ENCODE measurements at regions not wholly inside any gene's neighbourhood (a gene's known extent, or its start where the extent isn't known, plus 50 kb on each side); places are given as distances from the start of the nearest gene placed in this dataset.

GRCh38 chr16:35724551-35724950 is 2265.1 kb downstream of the TP53TG3F start:
- DNase-seq (ENCODE audit: low read depth in 4 of 4, low spot score in 1 of 4): no peak

GRCh38 chr16:35725949-35726348 is 2266.5 kb downstream of the TP53TG3F start:
- no peak for DNase-seq (ENCODE audit: low read depth in 4 of 4, low spot score in 1 of 4)

- DNase-seq (ENCODE audit: low read depth in 4 of 4, low spot score in 1 of 4): no peak
Measured at GRCh38 chr16:35730251-35730650, 2270.8 kb downstream of the TP53TG3F start.

- no peak for DNase-seq (ENCODE audit: low read depth in 4 of 4, low spot score in 1 of 4)
Measured at GRCh38 chr16:35731341-35732040, 2272.1 kb downstream of the TP53TG3F start.

- DNase-seq (ENCODE audit: low read depth in 4 of 4, low spot score in 1 of 4): no peak
Measured at GRCh38 chr16:35732046-35732810, 2272.8 kb downstream of the TP53TG3F start.

GRCh38 chr16:35733278-35733965 is 2274.0 kb downstream of the TP53TG3F start:
- DNase-seq (ENCODE audit: low read depth in 4 of 4, low spot score in 1 of 4): no peak

GRCh38 chr16:35733971-35734702 is 2274.7 kb downstream of the TP53TG3F start:
- DNase-seq (ENCODE audit: low read depth in 4 of 4, low spot score in 1 of 4): no peak

- no peak for DNase-seq (ENCODE audit: low read depth in 4 of 4, low spot score in 1 of 4)
Measured at GRCh38 chr16:35734728-35735402, 2275.5 kb downstream of the TP53TG3F start.

GRCh38 chr16:35735403-35736251 is 2276.2 kb downstream of the TP53TG3F start:
- no peak for DNase-seq (ENCODE audit: low read depth in 4 of 4, low spot score in 1 of 4)

GRCh38 chr16:35736546-35736945 is 2277.1 kb downstream of the TP53TG3F start:
- no peak for DNase-seq (ENCODE audit: low read depth in 4 of 4, low spot score in 1 of 4)

- no peak for DNase-seq (ENCODE audit: low read depth in 4 of 4, low spot score in 1 of 4)
Measured at GRCh38 chr16:35737076-35737475, 2277.7 kb downstream of the TP53TG3F start.

GRCh38 chr16:35741546-35741945 is 2282.1 kb downstream of the TP53TG3F start:
- no peak for DNase-seq (ENCODE audit: low read depth in 4 of 4, low spot score in 1 of 4)

- no peak for DNase-seq (ENCODE audit: low read depth in 4 of 4, low spot score in 1 of 4)
Measured at GRCh38 chr16:35743101-35743692, 2283.8 kb downstream of the TP53TG3F start.

GRCh38 chr16:35744084-35744483 is 2284.7 kb downstream of the TP53TG3F start:
- no peak for DNase-seq (ENCODE audit: low read depth in 4 of 4, low spot score in 1 of 4)

- no peak for DNase-seq (ENCODE audit: low read depth in 4 of 4, low spot score in 1 of 4)
Measured at GRCh38 chr16:35744726-35745125, 2285.3 kb downstream of the TP53TG3F start.

GRCh38 chr16:35745191-35745590 is 2285.8 kb downstream of the TP53TG3F start:
- DNase-seq (ENCODE audit: low read depth in 4 of 4, low spot score in 1 of 4): no peak

- DNase-seq (ENCODE audit: low read depth in 4 of 4, low spot score in 1 of 4): no peak
Measured at GRCh38 chr16:35745821-35746248, 2286.4 kb downstream of the TP53TG3F start.

GRCh38 chr16:35746281-35746962 is 2287.0 kb downstream of the TP53TG3F start:
- no peak for DNase-seq (ENCODE audit: low read depth in 4 of 4, low spot score in 1 of 4)

All from stimulated activated CD4-positive, alpha-beta T cell treated with anti-CD3 and anti-CD28 coated beads, Interleukin-1b, Interleukin-23, amount 100 ng/mL, for 24 hours (primary cell).